ENCODE measurements at regions not wholly inside any gene's neighbourhood (a gene's known extent, or its start where the extent isn't known, plus 50 kb on each side); places are given as distances from the start of the nearest gene placed in this dataset.

DNA sequence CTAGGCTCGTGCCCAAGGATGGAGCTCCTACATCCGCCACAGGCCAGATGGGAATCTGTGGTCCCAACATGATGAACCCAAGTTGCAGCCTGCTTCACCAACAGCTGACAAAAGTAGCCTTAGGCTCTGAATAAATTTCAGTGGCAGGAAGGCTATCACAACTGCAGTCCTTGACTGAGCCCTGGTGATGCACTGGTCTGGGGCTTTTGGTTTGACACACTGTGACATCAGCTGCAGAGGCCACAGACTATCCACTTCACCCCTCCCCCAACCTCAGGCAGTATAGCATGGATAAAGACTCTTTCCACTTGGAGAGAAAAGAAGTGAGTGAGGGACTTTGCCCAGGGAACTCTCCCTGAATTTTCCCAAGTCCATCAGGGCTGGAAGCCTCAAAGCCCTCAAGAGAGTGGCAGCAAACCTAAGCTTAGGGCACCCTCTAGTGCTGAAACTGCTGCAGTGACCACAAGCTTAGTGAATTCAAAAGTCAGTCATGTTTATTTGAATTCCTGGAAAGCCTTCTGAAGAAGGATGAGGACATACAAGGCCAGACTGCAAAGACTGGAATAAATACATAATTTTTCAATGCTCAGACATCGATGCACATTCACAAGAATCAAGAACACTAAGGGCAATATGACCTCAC is 135.0 kb upstream of the TENT5D start:
- TF ChIP-seq, protein P1, sequence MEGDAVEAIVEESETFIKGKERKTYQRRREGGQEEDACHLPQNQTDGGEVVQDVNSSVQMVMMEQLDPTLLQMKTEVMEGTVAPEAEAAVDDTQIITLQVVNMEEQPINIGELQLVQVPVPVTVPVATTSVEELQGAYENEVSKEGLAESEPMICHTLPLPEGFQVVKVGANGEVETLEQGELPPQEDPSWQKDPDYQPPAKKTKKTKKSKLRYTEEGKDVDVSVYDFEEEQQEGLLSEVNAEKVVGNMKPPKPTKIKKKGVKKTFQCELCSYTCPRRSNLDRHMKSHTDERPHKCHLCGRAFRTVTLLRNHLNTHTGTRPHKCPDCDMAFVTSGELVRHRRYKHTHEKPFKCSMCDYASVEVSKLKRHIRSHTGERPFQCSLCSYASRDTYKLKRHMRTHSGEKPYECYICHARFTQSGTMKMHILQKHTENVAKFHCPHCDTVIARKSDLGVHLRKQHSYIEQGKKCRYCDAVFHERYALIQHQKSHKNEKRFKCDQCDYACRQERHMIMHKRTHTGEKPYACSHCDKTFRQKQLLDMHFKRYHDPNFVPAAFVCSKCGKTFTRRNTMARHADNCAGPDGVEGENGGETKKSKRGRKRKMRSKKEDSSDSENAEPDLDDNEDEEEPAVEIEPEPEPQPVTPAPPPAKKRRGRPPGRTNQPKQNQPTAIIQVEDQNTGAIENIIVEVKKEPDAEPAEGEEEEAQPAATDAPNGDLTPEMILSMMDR (IDR thresholded peaks at IDR 0.05), result peak; percentile 59
- TF ChIP-seq ZFX (IDR thresholded peaks at IDR 0.05; ENCODE audit: borderline replicate concordance), result no peak

All from 22Rv1 (cell line).